SK-N-DZ (cell line): ENCODE measurements at regions not wholly inside any gene's neighbourhood (a gene's known extent, or its start where the extent isn't known, plus 50 kb on each side); places are given as distances from the start of the nearest gene placed in this dataset.
"Not testable (repeated sequence)": the region's sequence is repeated elsewhere in the genome, so short reads cannot be mapped to it uniquely, and the experiment has no call there.

Experiments
- DNase-seq: peaks from one replicate; pipeline ENCODE4 v3.0.0-alpha.2; 2015; ENCODE audit warnings: low spot score

GRCh38 chr1:60861961-60862567, 220.3 kb upstream of the NFIA start:
- DNase-seq: no peak

GRCh38 chr1:60859111-60859510, 223.2 kb upstream of the NFIA start:
- no peak for DNase-seq

GRCh38 chr1:60857851-60858250, 224.5 kb upstream of the NFIA start:
- no peak for DNase-seq

DNA sequence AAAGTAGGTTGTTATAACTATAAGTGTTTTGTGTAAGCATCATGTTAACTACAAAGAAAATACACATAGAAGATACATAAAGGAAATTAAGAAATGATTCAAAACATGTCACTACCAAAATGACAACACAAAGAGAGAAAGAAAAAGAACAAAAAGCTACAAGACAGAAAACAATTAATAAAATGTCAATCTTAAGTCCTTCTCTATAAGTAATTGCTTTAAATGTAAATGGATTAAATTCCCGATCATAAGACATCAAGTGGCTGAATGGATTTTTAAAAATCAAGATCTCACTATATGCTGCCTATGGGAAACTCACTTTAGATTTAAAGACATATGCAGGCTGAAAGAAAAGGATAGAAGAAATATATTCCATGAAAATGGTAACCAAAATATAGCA, 232.3 kb upstream of the NFIA start:
- no peak for DNase-seq

GRCh38 chr1:60849401-60849800, 233.0 kb upstream of the NFIA start:
- no peak for DNase-seq

GRCh38 chr1:60848583-60849188, 233.7 kb upstream of the NFIA start:
- DNase-seq: peak; percentile 50

DNA sequence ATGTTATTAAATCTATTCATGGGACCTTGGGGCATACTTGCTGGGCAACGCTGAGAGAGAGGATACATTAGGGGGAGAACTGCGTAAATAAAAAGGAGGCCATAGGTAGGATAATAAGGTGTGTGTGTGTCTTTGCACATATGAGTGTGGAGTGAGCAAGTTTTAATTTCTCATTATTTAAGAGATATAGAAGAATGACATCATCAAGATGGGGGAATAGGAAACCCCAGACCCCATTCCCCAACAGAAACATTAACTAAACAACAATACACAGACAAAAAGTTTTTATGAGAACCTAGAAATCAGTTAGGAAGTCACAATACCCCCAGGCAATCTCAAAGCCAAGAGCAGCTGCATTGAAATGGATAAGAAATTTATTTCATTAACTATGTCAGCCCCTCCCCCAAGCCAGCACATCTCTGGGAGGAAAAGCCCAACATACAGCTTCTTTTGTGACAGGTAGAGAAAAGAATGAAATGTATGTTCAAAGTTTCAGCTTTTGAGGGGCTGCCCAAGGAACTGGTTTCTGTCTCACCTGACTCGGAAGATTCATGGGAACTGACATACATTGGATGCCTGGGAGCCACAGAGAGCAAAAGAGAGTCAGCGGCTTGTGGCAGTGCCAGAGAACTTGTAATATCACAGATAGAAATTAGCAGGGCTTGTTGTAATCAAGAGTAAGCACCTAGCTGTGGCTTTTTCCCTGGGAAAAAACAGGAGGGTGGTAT, 234.3 kb upstream of the NFIA start:
- DNase-seq: no peak

DNA sequence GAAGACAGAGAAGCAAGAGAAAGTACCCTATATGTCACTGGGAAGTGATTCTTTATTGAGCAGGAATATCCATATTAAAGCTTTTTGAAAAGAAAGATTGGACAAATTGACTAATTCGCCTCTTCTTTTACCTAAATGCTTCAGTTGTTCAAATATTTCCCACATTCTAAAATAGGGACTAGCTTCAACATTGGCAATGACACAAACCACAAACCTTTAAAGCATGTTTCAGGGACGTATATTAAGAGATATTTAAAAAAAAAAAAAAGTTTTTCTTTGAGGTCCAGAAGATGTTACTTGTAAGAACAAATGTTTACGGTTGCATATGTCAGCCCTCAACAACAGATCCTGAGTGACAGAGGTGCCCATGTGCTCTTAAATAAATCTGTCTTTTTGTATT, 235.0 kb upstream of the NFIA start:
- no peak for DNase-seq

GRCh38 chr1:60845659-60846058, 236.7 kb upstream of the NFIA start:
- not testable (repeated sequence) for DNase-seq

DNA sequence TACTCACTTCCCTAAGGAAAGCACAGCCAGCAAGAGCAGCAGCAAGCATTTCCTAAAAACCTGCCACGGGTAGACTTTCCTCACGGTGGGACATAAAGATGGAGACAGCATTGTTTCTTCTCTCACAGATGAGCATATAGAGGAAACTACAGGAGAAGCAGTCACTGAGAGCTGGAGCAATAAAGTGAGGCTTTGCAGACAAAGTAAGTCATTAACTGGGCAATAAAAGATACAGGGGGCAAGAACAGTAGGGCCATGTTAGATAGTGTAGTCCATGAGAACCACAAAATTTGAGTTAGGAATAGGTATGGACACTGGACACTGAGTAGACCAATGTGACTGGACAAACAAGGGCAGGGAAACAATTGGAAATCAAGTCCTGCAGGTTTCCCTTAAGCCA, 240.1 kb upstream of the NFIA start:
- no peak for DNase-seq

- no peak for DNase-seq
Observed at GRCh38 chr1:60841116-60842046, 241.0 kb upstream of the NFIA start.

DNA sequence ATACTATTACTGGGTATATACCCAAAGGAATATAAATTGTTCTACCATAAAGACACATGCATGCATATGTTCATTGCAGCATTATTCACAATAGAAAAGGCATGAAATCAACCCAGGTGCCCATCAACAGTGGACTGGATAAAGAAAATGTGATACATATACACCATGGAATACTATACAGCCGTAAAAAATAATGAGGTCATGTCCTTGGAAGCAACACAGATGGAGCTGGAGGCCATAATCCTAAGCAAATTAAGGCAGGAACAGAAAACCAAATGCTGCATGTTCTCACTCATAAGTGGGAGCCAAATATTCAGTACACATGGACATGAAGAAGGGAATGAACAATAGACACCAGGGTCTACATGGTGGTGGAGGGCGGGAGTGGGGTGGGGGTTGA, 241.9 kb upstream of the NFIA start:
- not testable (repeated sequence) for DNase-seq

DNA sequence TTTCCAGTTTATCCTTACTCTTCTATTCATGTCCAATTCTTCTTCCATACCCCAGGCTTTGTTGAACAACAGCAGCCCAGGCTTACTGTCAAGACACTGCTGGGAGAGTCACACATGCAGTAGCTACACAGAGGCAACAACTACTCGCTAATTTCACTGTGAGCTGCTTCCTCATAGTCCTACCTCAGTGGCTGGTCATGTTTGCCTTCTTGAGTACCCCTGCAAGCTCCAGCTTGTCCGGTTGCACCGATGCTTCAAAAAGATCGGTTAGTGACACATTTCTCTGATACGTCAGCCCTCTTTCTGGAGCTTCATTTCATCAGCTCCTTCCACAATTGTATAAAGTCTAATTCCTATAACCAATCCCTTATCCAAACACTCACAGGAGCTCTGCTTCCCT, 246.7 kb upstream of the NFIA start:
- DNase-seq: no peak

DNA sequence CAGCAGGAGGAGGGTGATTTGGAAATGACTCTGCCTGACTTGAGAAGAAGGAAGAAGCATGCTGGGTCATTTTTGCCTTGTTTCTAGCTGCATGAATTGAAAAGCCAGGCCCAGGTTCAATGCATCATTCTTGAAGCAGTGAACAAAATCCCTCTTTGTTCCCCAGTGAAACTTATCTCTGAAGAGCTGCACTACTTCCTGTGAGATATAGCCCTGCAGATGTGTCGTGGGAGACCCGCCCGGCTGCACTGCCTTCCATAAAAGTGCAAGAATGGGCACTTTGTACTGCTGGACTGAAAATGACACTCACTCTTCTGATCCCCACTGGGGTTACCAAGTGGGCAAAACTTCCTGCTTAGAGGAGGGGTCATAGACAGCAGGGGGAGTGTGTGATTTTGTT, 249.2 kb upstream of the NFIA start:
- no peak for DNase-seq

GRCh38 chr1:60832367-60832766, 250.0 kb upstream of the NFIA start:
- no peak for DNase-seq

- no peak for DNase-seq
Observed at GRCh38 chr1:60831780-60832179, 250.6 kb upstream of the NFIA start.

DNA sequence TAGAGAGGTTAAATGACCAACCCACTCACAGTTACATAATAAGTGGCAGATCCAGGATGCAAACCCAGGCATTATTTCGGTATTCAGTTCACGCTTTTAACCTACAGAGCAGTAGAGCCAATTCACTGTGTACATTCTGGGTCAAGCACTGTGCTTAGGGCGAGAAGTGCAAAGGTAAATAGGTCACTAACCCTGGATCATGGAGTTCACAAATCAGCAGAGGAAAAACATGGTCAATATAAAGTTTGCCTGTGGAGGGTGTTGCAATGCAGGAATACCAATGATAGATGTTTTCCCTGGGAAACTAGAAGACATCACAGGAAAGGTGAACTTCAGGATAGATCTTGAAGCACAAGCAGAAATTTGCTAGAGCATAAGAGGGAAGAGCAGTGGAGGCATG, 253.4 kb upstream of the NFIA start:
- no peak for DNase-seq

GRCh38 chr1:60826320-60827094, 255.9 kb upstream of the NFIA start:
- no peak for DNase-seq

- no peak for DNase-seq
Observed at GRCh38 chr1:60825593-60825992, 256.8 kb upstream of the NFIA start.

DNA sequence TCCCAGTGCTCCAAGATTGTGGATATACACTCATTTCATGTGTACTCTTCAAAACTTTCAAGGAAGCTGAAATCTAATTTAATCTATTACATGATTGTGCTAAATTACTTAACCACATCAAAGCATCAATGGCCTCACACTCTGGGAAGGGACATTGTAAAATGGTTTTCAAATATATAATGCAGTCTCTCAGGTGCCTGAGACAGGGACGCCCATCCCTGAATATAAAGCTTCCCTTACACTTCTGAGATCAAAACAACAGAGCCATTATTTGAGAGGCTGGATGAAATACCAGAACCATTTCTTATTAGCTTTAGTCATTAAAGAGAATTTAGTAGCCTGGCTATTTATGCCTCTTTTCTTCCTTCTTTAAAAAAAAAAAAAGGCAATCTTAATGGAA, 259.2 kb upstream of the NFIA start:
- DNase-seq: no peak

GRCh38 chr1:60822252-60822651, 260.1 kb upstream of the NFIA start:
- DNase-seq: no peak
